HG02840 (cell line): ENCODE measurements at regions not wholly inside any gene's neighbourhood (a gene's known extent, or its start where the extent isn't known, plus 50 kb on each side); places are given as distances from the start of the nearest gene placed in this dataset.

Experiments used
- ATAC-seq: cut with Tn5 transposase; IDR thresholded peaks from one replicate; pipeline ENCODE4 v1.9.1; 2021; ENCODE audit warnings: mild to moderate bottlenecking, moderate library complexity, moderate number of reproducible peaks; ENCODE audit not compliant: unreplicated experiment, low FRiP score

DNA sequence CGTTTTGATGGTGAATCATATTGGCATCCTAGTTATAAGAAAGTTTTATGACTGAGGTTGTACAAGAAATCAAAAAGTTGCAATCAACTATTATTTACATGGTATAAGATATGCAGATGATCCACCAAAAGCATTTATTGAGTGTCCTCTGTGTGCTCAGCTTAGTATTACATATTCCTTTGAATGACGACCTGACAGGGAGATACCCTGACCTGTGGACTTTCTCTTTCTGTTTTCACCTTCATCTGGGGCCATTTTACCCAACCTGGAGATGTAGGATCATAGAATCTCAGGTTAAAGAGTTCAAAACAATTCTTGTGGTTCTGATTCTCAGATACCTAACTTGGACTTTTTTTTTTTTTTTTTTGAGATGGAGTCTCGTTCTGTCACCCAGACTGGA, 269.1 kb upstream of the SORCS1 start:
- ATAC-seq = no peak

GRCh38 chr10:107430446-107430845, 265.9 kb upstream of the SORCS1 start:
- no peak for ATAC-seq

GRCh38 chr10:107427016-107427415, 262.5 kb upstream of the SORCS1 start:
- no peak for ATAC-seq

GRCh38 chr10:107425931-107426553, 261.5 kb upstream of the SORCS1 start:
- peak; percentile 48 for ATAC-seq

- no peak for ATAC-seq
Observed at GRCh38 chr10:107424628-107425027, 260.1 kb upstream of the SORCS1 start.

DNA sequence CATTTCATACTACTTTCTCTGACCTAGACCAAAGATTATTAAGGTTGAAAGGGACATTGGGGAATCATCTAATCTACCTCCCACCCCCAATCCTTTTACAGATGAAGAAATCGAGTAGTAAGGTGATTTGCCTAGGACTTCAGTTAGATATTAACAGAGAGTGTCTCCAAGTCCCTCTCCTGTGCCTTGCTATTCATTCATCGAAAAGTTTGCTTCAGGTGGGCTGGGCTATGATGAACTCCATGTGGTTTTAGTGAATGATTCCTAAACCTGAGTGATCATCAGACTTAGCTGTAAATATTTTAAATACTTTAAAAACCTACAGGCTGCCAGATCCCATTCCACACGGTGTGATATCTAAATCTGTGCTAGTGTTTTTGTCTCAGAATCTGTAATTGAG, 259.4 kb upstream of the SORCS1 start:
- ATAC-seq = no peak

DNA sequence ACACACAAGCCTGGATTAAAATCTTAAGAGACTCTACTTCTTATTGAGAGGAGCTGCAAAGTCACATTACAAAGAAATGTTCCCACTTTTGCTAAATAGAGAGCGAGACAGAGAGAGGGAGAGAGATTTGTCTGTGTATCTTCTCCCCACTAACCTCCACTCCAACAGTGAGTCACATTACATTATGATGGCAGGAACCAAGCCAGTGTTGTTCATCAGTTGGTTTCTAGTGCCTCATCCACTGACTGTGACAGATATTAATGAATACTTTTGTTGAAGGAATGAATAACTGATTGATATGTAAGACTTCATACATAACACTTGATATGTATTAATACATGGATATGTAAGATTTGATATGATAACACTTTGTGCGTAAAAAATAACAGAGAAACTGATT, 258.2 kb upstream of the SORCS1 start:
- ATAC-seq = no peak

DNA sequence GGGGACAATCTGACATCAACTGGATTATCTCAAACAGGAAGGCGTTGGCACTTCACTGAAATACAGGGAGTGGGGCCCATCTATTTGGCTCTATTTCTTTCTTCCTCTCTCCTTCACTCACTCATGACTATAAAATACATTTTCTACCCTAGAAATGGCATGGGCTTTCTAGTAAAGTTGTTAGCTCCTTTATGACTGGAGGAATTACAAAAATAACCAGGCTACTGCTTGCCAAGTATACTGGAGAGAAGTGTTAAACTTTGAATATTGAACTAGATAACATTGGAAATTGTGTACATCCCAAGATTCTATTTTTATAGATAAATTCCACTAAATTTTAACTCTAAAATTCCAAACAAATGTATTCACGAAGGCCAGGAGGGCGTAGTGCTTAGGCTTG, 255.7 kb upstream of the SORCS1 start:
- no peak for ATAC-seq

DNA sequence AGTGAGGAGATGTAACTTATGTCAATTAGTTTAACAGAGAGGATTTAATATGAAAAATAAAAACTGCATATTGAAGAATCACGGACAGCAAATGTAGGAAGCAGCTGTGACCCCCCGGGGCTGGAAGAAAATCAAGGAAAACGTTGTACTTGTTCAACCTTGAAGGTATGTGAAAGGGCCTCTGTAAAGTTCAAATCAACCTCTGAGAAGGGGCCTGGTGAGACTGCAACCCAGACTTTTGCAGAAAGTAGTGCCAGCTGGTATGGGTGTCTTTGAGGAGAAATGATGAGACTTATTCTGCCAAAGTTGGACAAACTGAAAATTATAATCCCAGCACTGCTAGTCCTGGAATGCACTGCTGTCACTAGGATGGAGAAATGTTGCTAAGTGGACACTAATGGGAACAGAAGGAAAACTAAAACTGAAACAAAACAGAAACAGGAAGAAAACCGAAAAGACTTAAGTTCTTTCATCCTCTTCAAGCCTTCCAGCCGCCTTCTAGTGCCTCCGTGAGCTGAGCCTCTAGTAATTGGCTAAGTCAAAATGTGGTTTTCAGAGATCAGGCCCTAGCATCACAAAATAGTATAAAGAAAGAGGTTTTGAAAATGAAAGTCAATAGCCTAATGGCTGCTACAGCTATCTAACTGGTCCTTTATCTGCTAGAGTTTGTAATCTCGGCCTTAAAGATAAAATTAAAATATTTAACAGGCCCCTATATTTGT, 253.7 kb upstream of the SORCS1 start:
- ATAC-seq = no peak

GRCh38 chr10:107417446-107417845, 252.9 kb upstream of the SORCS1 start:
- no peak for ATAC-seq

GRCh38 chr10:107415446-107415845, 250.9 kb upstream of the SORCS1 start:
- peak; percentile 51 for ATAC-seq

DNA sequence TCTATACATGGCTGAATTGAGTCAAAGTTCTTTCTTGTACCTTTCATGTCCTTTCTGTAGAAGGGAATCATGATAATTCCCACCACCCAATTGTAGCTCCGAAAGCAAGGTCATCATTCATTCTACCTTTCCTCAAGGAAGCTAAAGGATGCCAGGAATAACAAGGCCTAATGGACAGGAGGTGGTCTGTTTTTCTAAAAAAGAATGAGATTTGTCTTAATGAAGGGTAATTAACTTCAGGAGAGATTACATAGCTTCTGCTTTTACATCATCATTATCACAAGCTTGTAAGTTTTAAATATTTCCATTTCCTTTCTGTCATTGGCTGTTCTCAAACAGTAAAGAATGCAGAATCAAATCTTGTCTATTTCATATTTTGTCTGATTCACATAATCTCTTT, 249.5 kb upstream of the SORCS1 start:
- no peak for ATAC-seq

DNA sequence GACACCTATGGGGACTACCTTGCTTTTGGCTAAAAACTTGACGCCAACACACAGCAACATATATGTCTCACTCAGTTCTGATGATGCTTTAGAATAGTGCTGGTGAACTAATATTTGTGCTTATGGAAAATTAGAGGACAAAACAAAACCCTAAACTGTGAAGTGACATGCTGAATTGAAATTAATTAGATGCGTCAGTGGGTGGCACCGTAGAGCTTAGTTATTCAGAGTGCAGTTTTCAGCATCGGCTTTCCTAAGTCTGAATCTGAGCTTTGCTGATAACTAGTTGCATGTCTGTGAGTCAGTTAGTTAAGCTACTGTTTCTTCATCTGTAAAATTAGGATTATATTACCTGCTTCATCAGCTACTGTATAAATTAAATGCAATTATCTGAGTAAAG, 245.0 kb upstream of the SORCS1 start:
- ATAC-seq = peak; percentile 69

GRCh38 chr10:107398115-107398514, 233.6 kb upstream of the SORCS1 start:
- ATAC-seq = no peak

DNA sequence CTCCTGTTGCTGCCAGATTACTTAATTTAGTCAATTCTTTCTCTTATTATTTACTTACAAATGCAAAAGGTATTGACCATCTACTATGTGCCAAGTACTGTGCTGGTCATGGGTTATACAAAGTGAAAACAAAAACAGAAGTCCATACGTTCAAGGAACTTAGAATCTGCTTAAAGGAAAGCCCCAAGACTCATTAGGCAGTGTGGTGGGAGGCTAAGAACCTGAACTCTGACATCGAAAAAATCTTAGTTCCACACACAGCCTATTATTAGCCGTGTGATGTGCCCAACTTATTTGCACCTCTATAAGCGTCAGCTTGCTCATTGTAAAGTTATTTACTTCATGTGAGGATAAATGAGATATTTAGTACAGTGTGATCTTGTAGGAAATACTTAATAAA, 227.4 kb upstream of the SORCS1 start:
- no peak for ATAC-seq

DNA sequence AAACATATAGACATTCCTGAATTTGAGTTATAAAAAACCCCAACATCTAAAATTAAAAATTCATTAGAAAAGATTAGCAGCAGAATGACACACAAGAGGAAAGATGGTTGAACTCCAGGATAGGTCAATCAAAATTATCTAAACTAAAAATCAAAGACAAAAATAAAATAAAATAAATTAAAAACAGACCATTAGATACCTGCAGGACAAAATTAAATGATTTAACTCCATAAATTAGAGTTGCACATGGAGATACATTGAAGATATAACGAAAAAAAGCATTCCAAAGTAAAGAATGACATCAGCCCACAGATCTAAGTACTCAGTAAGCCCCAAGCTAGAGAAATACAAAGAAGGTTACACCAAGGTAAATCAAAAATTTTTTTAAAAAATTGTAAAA, 226.1 kb upstream of the SORCS1 start:
- no peak for ATAC-seq

GRCh38 chr10:107383357-107383756, 218.9 kb upstream of the SORCS1 start:
- no peak for ATAC-seq

DNA sequence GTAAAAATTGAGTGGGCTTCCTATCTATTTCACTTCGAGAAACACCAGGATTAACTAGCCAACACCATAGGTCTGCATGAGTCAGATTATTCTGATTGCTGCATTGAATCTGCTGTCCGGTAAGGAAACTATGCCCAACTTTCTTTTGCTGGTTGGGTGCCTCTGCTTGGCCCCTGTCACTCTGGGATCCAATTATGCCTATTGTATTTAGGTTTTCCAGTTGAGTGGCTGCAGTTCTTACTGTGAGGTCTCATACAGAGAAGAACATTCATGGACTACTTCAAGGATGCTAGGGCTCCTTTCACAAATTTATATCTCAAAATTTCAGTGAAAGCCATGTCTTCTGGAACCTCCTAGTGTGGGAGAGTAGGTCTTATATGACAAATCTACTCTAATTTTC, 215.1 kb upstream of the SORCS1 start:
- ATAC-seq = no peak

DNA sequence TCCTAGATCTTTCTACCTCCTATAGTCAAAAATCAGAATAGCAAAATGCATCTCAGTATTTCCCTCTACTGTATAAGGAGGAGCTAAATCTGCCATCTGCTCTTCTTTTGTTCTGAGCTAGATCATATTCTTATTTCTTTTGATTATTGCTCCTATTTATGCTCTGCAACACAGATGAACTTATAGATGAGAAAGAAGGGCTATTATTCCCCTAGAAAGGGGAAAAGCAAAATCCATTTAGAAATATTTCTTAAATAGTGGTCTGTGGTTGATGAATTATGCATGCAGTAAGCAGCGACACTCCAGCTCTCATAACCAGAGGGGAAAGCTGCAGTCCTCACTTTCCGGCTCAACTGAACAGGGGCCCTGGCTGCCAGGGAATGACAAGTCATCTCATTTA, 207.3 kb upstream of the SORCS1 start:
- ATAC-seq = no peak

- no peak for ATAC-seq
Observed at GRCh38 chr10:107364872-107365271, 200.4 kb upstream of the SORCS1 start.

DNA sequence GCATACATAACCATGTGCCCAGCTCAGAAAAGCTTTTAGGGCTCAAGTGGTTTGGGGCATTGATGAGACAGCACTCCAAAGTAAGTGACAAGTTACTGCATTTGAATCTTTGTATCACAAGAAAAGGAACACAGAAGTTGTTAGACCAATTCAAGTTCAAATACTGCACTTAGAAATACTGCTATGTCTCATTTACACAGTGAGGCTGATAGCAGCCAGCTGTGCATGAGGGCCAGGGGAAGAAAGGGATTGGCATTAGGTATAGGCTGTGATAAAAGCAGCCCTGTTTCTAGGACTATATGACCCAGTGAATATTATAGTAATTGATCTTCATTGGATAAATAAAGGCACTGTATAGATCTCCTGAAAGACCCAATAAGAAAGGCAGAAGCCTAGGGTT, 197.8 kb upstream of the SORCS1 start:
- ATAC-seq = no peak

DNA sequence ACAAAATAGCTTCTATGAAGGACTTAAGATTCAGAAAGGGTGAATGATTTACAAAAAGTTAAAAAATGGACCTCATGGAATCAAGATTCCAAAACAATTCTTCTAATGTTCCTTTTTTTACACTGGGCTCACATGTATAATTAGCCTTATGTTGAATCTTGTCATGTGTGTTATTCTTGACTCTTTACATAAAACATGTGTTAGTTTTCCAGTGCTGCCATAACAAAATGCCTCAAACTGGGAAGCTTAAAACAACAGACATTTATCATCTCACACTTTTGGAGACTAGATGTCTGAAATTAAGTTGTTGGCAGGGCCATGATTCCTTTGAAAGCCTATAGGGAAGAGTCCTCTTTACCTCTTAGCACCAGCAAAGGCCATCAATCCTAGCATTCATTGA, 192.5 kb upstream of the SORCS1 start:
- ATAC-seq = no peak
